ENCODE measurements at regions not wholly inside any gene's neighbourhood (a gene's known extent, or its start where the extent isn't known, plus 50 kb on each side); places are given as distances from the start of the nearest gene placed in this dataset.

GRCh38 chr3:124243177-124243859 lies 251.4 kb upstream of the ROPN1 start:
- TF ChIP-seq CTCF (IDR thresholded peaks at IDR 0.05) (no peak), POLR2A (IDR thresholded peaks at IDR 0.05) (no peak), EP300 (IDR thresholded peaks at IDR 0.05) (no peak)
